Activated CD4-positive, alpha-beta T cell treated with anti-CD3 and anti-CD28 coated beads, Interleukin-2, amount 10 ng/mL, durations not matched to agents 24 days and 14 days (primary cell): ENCODE measurements at regions not wholly inside any gene's neighbourhood (a gene's known extent, or its start where the extent isn't known, plus 50 kb on each side); places are given as distances from the start of the nearest gene placed in this dataset.

Source experiments
- DNase-seq: peaks from one replicate; pipeline ENCODE4 v3.0.0; 2022
- H3K27ac Mint-ChIP-seq: one replicate; pipeline ENCODE4 v1.8.0; 2022; ENCODE audit warnings: mild to moderate bottlenecking, mixed read lengths
- H3K27me3 Mint-ChIP-seq: one replicate; pipeline ENCODE4 v1.8.0; 2022; ENCODE audit warnings: mixed read lengths
- H3K36me3 Mint-ChIP-seq: one replicate; pipeline ENCODE4 v1.8.0; 2022; ENCODE audit warnings: low read depth, mild to moderate bottlenecking, mixed read lengths
- H3K4me1 Mint-ChIP-seq: one replicate; pipeline ENCODE4 v1.8.0; 2021; ENCODE audit warnings: mixed read lengths
- H3K4me3 Mint-ChIP-seq: one replicate; pipeline ENCODE4 v1.8.0; 2022; ENCODE audit warnings: mild to moderate bottlenecking, moderate library complexity, mixed read lengths
- H3K9me3 Mint-ChIP-seq: one replicate; pipeline ENCODE4 v1.8.0; 2021; ENCODE audit warnings: mixed read lengths
- intact Hi-C: fragments of 100-400 bp; cut with micrococcal nuclease; formaldehyde crosslinking; loops from one replicate; pipeline ENCODE4 v1.15.1; 2023

GRCh38 chr2:236790963-236791362, 221.3 kb downstream of the ACKR3 start:
- H3K36me3 Mint-ChIP-seq: no peaks in the 10 kb centered on the region

DNA sequence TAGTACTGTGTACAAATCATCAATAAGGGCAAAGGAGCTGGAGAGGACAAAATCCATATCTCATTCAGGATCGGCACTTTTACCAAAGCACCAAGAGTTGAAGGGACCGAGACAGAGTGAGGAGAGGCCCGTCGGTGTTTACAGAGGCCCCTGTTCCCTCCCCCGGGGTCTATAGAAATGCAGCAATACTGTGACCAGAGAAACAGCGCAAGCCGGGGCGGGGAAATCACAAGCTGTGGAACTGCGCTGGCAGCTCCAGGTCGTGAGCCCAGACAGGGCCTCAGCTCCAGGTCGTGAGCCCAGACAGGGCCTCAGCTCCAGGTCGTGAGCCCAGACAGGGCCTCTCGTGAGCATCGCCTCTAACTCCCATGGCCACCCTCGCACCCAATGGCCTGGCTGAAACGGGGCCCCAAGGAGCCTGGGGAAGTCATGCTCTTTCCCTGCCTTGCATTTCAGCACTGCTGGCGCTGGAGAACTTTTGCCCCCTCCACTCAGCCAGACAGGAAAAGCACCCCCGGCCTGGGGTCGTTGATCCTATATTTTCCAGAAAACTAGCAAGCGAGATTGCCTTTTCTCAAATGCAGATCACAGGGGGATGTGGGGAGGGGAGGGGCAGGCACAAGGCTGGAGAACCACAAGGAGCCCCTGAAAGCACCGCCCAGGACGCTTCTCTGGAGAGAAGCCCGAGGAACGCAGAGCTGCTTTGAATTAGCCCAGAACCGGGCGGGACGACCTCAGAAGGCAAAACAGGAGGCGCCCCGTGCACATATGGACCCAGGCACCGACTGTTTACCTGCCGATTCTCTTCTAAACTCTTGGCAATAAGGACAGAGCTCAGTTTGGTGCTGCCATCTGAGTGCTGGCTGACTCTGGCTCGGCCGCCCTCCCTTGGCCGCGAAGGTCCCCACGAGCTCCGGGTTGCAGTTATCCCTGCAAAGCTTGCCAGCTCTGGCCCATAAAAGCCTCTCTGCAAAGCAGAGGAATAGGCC, 223.7 kb downstream of the ACKR3 start:
- intact Hi-C loops: no loop called here
- Mint-ChIP-seq H3K27ac (no peak overlapping the region), H3K4me3 (no peak overlapping the region), H3K36me3 (no peaks in the 10 kb centered on the region), H3K27me3 (peaks cover 4% of the 10 kb centered on the region), H3K9me3 (no peaks in the 10 kb centered on the region), H3K4me1 (no peaks in the 10 kb centered on the region)
- no peak for DNase-seq

More at GRCh38 chr2:236790963-236791362, 221.3 kb downstream of the ACKR3 start:
- no peaks in the 10 kb centered on the region for H3K4me1 Mint-ChIP-seq
- no peak overlapping the region for H3K27ac Mint-ChIP-seq
- intact Hi-C loops: no loop called here
- no peak for DNase-seq
- H3K4me3 Mint-ChIP-seq: no peak overlapping the region
- H3K9me3 Mint-ChIP-seq: no peaks in the 10 kb centered on the region
- peaks cover 4% of the 10 kb centered on the region for H3K27me3 Mint-ChIP-seq

- Mint-ChIP-seq H3K36me3 (no peaks in the 10 kb centered on the region), H3K27ac (no peak overlapping the region), H3K4me1 (no peaks in the 10 kb centered on the region), H3K9me3 (no peaks in the 10 kb centered on the region), H3K27me3 (peaks cover 4% of the 10 kb centered on the region), H3K4me3 (no peak overlapping the region)
- intact Hi-C loops: no loop called here
- DNase-seq: no peak
Observed at GRCh38 chr2:236794176-236794957, 224.7 kb downstream of the ACKR3 start.

DNA sequence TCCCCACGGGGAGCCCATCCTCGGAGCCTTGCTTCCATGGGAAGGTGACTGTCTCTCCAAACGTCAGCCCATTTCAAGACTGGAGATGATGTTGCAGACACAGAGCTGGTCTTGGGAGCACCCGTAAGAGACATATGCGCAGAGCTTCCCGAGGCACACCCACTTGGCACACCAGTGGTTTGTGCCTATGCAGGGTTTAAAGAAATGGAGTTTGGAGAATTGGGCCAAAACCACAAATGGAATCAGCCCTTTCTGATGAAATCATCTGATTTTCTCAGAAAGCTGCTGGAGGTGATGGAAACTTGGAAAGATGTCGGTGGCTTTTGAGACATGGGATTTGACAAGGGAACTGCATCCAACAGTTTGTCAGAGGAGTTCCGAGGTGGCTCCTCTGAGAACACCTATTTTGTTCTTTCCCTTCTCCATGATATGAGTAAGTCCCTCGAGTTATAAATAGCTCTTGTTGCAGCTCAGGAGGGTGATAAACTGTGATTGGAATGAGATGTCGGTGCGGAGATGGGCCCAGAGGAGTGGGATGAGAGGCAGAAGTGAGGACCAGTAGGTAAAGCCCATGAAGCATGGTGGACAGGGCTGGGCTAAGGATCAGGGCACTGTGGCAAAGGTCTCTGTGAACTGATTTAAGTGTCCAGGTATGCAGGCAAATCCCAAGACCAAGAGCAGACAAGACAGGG, 225.7 kb downstream of the ACKR3 start:
- peaks cover 4% of the 10 kb centered on the region for H3K27me3 Mint-ChIP-seq
- DNase-seq: no peak
- H3K36me3 Mint-ChIP-seq: no peaks in the 10 kb centered on the region
- H3K4me3 Mint-ChIP-seq: no peak overlapping the region
- intact Hi-C loops: no loop called here
- no peak overlapping the region for H3K27ac Mint-ChIP-seq
- no peaks in the 10 kb centered on the region for H3K4me1 Mint-ChIP-seq
- no peaks in the 10 kb centered on the region for H3K9me3 Mint-ChIP-seq

GRCh38 chr2:236795861-236796219, 226.2 kb downstream of the ACKR3 start:
- peaks cover 4% of the 10 kb centered on the region for H3K27me3 Mint-ChIP-seq
- H3K36me3 Mint-ChIP-seq: no peaks in the 10 kb centered on the region
- H3K4me3 Mint-ChIP-seq: no peak overlapping the region
- H3K9me3 Mint-ChIP-seq: no peaks in the 10 kb centered on the region
- no peak overlapping the region for H3K27ac Mint-ChIP-seq
- DNase-seq: no peak
- intact Hi-C loops: no loop called here
- H3K4me1 Mint-ChIP-seq: no peaks in the 10 kb centered on the region

DNA sequence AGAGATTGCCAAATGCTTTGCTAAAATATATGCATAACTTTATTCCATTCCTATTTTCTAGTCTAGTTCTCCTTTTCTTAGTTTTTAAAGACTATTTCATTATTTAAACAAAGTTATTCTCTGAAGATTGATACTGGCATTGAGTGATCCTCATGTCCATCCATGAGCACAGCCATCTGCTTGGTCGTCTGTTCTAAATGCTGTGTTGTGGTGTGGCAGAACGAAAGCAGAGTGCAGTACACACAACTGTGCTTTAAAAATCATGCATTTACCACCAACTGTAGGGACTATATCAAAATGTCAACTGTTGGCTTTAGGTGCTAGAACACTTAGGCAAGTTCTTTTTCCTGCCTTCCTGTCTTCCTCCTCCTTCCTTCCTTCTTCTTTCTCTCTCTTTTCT, 226.6 kb downstream of the ACKR3 start:
- intact Hi-C loops: no loop called here
- H3K9me3 Mint-ChIP-seq: no peaks in the 10 kb centered on the region
- H3K36me3 Mint-ChIP-seq: no peaks in the 10 kb centered on the region
- no peak for DNase-seq
- H3K4me3 Mint-ChIP-seq: no peak overlapping the region
- H3K4me1 Mint-ChIP-seq: no peaks in the 10 kb centered on the region
- H3K27ac Mint-ChIP-seq: no peak overlapping the region
- H3K27me3 Mint-ChIP-seq: peaks cover 2% of the 10 kb centered on the region

DNA sequence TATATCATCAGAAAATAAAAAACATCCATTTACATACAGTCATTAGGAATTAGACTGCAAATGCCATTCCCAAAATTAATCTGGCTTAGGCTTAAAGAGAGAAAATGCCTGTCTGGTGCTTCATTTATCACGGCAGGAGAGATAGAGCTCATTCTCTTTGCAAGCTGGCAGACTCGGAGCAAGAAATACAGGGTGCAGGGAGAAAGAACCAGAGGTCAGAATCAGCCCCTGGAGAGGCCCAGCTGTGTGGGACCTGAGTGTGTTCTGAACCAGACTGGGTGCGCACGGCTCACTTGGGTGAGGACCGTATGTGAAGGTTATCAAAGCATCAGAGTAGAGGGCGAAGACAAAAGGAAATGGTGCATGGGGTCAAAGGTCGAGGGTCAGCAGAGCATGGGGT, 227.8 kb downstream of the ACKR3 start:
- no peaks in the 10 kb centered on the region for H3K27me3 Mint-ChIP-seq
- H3K4me1 Mint-ChIP-seq: no peaks in the 10 kb centered on the region
- H3K27ac Mint-ChIP-seq: no peak overlapping the region
- no peak overlapping the region for H3K4me3 Mint-ChIP-seq
- intact Hi-C loops: no loop called here
- DNase-seq: no peak
- no peaks in the 10 kb centered on the region for H3K36me3 Mint-ChIP-seq
- no peaks in the 10 kb centered on the region for H3K9me3 Mint-ChIP-seq

DNA sequence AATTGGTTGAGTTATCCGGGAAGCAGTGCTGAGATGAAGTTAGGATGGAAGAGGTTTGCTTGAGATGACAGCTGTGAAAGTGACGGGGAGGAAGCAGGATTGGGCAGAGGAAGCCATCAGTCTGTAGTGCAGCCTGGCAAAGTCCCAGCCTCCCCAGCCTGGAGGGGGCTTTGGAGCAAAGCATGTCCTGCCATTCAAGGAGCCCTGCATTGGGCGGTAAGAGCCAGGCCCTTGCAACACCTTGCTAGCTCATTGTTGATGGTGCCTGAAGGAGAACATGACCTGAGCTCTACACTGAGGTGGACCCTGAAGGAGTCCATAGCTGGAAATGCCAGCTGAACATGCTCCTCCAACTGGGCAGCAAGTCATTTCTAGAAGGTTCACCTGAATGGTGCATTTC, 228.9 kb downstream of the ACKR3 start:
- H3K27ac Mint-ChIP-seq: no peak overlapping the region
- no peaks in the 10 kb centered on the region for H3K4me1 Mint-ChIP-seq

DNA sequence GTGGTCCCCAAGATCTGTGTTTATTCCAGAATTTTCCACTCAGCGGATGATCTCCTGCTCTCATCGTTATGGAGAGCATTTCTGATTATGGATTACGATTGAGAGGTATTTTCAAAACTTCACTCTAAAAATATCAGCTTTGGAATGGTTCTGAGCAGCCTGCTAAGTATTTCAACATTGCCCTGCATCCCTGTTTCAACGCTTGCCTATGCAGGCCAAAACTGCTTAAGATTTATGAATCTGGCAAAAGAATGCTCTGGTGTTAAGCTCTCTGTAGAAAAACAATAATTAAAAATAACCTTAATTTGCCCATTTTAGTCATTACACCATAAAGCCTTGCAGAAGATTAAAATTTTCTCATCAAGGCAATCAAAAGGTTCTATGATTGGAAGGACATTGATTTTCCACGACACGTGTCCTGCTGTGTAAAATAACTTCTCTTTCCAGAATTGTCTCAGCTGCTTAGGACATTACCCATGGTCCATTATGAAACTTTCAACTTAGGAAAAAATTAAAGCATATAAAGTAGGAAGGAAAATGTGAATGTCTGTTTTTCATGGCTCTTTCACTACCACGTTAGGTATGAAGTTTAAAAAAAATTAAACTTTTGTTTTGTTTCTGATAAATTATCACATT, 229.9 kb downstream of the ACKR3 start:
- Mint-ChIP-seq H3K36me3 (no peaks in the 10 kb centered on the region), H3K4me3 (no peak overlapping the region), H3K27me3 (no peaks in the 10 kb centered on the region), H3K4me1 (no peaks in the 10 kb centered on the region), H3K9me3 (no peaks in the 10 kb centered on the region), H3K27ac (no peak overlapping the region)
- intact Hi-C loops: no loop called here
- no peak for DNase-seq

More for the DNA sequence above, 228.9 kb downstream of the ACKR3 start:
- no peaks in the 10 kb centered on the region for H3K27me3 Mint-ChIP-seq
- no peaks in the 10 kb centered on the region for H3K9me3 Mint-ChIP-seq
- intact Hi-C loops: no loop called here
- H3K4me3 Mint-ChIP-seq: no peak overlapping the region
- DNase-seq: no peak
- no peaks in the 10 kb centered on the region for H3K36me3 Mint-ChIP-seq

GRCh38 chr2:236802862-236803261, 233.2 kb downstream of the ACKR3 start:
- H3K36me3 Mint-ChIP-seq: no peaks in the 10 kb centered on the region
- intact Hi-C loops: no loop called here
- no peak overlapping the region for H3K4me3 Mint-ChIP-seq
- DNase-seq: no peak
- H3K27me3 Mint-ChIP-seq: peaks cover 1% of the 10 kb centered on the region
- H3K9me3 Mint-ChIP-seq: no peaks in the 10 kb centered on the region
- H3K27ac Mint-ChIP-seq: no peak overlapping the region
- H3K4me1 Mint-ChIP-seq: no peaks in the 10 kb centered on the region

GRCh38 chr2:236803621-236804020, 234.0 kb downstream of the ACKR3 start:
- peaks cover 1% of the 10 kb centered on the region for H3K27me3 Mint-ChIP-seq
- intact Hi-C loops: no loop called here
- DNase-seq: no peak
- no peak overlapping the region for H3K27ac Mint-ChIP-seq
- peaks cover 3% of the 10 kb centered on the region for H3K9me3 Mint-ChIP-seq
- H3K4me1 Mint-ChIP-seq: no peaks in the 10 kb centered on the region
- no peak overlapping the region for H3K4me3 Mint-ChIP-seq
- no peaks in the 10 kb centered on the region for H3K36me3 Mint-ChIP-seq

- no peak for DNase-seq
- Mint-ChIP-seq H3K4me1 (no peaks in the 10 kb centered on the region), H3K27me3 (peaks cover 1% of the 10 kb centered on the region), H3K36me3 (no peaks in the 10 kb centered on the region), H3K27ac (no peak overlapping the region), H3K9me3 (peaks cover 8% of the 10 kb centered on the region), H3K4me3 (no peak overlapping the region)
- intact Hi-C loops: no loop called here
Observed at GRCh38 chr2:236805800-236806531, 236.3 kb downstream of the ACKR3 start.

- H3K4me3 Mint-ChIP-seq: no peak overlapping the region
- DNase-seq: no peak
- H3K36me3 Mint-ChIP-seq: no peaks in the 10 kb centered on the region
- intact Hi-C loops: no loop called here
- peaks cover 8% of the 10 kb centered on the region for H3K9me3 Mint-ChIP-seq
- peaks cover 1% of the 10 kb centered on the region for H3K27me3 Mint-ChIP-seq
- H3K27ac Mint-ChIP-seq: no peak overlapping the region
- H3K4me1 Mint-ChIP-seq: no peaks in the 10 kb centered on the region
Observed at GRCh38 chr2:236809716-236810115, 240.1 kb downstream of the ACKR3 start.
